Ovary (tissue), 7 donors: ENCODE measurements at regions not wholly inside any gene's neighbourhood (a gene's known extent, or its start where the extent isn't known, plus 50 kb on each side); places are given as distances from the start of the nearest gene placed in this dataset.

Experiments used
- DNase-seq, 5 donors: peaks; one replicate each; pipeline ENCODE4 v3.0.0-alpha.2; 2019 to 2020
- H3K27ac ChIP-seq, 2 donors: fragments of 200-600 bp; one replicate each; pipeline versions ENCODE4 v1.5.1 to v1.8.0; 2019 to 2022
- H3K27me3 ChIP-seq: fragments of 200-600 bp; one replicate; pipeline ENCODE4 v1.8.0; 2022
- H3K36me3 ChIP-seq: fragments of 200-600 bp; sonication (generic); one replicate; pipeline ENCODE4 v1.5.1; 2019
- H3K4me1 ChIP-seq: one replicate; pipeline ENCODE4 v1.8.1; 2013; ENCODE audit warnings: mild to moderate bottlenecking, moderate library complexity; ENCODE audit not compliant: insufficient read depth
- H3K4me3 ChIP-seq: fragments of 200-600 bp; sonication (generic); one replicate; pipeline ENCODE4 v1.5.1; 2017
- H3K9me3 ChIP-seq, 2 donors: fragments of 200-600 bp in 1 of 2; sonication (generic) in 1 of 2; one replicate each; pipeline versions ENCODE4 v1.5.1 to v1.8.1; 2013 to 2019; ENCODE audit warnings: mild to moderate bottlenecking in 1 of 2, moderate library complexity in 1 of 2
- EP300 ChIP-seq: sonication (generic); formaldehyde crosslinking; IDR thresholded peaks from one replicate; pipeline ENCODE4 v1.6.1; 2017; ENCODE audit warnings: antibody characterized with exemption
- POLR2A ChIP-seq: fragments of 450-650 bp; IDR thresholded peaks from one replicate; pipeline ENCODE4 v1.6.1; 2017; ENCODE audit warnings: antibody characterized with exemption, mild to moderate bottlenecking, moderate library complexity
- WGBS, 3 donors: extraction: QIAGEN DNeasy Blood & Tissue Kit in 1 of 3; methylation state at CpG; one replicate each; pipeline versions ENCODE4 v1.1.5 to v1.1.7; 2013 to 2017; 5-methylcytosine and 5-hydroxymethylcytosine counted together
- intact Hi-C, 4 donors: fragments of 100-400 bp; cut with DNase I; formaldehyde crosslinking; loops; one replicate each; pipeline versions ENCODE4 v1.11.0 to v1.15.1; 2022 to 2023
- TF ChIP-seq, protein P1 (sequence below), 3 donors: fragments of 450-650 bp in 2 of 3; fragments of 200-600 bp in 1 of 3; IDR thresholded peaks; one replicate each; pipeline versions ENCODE4 v1.5.1 to v1.8.0; 2016 to 2022; ENCODE audit warnings: antibody characterized with exemption in 3 of 3, mild to moderate bottlenecking in 1 of 3
- donor health status: DM: no; HTN: no; CAD: no; lungs with moderate emphysema.
- donor health status: DM: no; HTN: no; CAD: no.
- donor health status: Bipolar disorder and iron deficiency.
- donor health status: DM: no; HTN: no; CAD: no.
- donor health status: DM: yes; HTN: yes; CAD: no.

DNA sequence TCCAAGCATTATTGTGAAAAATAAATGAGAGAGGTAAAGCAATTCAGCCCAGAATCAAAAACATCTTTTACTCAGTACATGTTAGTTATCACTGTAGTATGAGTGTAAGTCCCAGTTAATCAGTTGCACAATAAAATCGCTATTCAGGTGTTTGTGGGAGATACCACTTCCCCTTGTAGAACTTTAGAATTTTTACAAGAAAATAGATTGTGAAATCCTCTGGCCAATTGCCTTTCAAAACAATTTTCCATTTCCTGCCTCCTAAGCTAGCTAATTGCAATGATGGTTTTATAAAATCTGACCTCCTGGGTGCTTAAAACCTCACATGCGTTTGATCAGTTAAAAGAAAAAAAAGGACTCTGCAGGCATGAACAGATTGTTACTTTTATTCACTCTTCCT lies 332.5 kb downstream of the PID1 start:
- H3K27me3 ChIP-seq: no peaks in the 10 kb centered on the region
- 8 to 20% (median 10%) methylated on average over 2 of the region's 2 CpGs for WGBS, 3 donors
- TF ChIP-seq EP300 (no peak), POLR2A (no peak)
- TF ChIP-seq, protein P1, sequence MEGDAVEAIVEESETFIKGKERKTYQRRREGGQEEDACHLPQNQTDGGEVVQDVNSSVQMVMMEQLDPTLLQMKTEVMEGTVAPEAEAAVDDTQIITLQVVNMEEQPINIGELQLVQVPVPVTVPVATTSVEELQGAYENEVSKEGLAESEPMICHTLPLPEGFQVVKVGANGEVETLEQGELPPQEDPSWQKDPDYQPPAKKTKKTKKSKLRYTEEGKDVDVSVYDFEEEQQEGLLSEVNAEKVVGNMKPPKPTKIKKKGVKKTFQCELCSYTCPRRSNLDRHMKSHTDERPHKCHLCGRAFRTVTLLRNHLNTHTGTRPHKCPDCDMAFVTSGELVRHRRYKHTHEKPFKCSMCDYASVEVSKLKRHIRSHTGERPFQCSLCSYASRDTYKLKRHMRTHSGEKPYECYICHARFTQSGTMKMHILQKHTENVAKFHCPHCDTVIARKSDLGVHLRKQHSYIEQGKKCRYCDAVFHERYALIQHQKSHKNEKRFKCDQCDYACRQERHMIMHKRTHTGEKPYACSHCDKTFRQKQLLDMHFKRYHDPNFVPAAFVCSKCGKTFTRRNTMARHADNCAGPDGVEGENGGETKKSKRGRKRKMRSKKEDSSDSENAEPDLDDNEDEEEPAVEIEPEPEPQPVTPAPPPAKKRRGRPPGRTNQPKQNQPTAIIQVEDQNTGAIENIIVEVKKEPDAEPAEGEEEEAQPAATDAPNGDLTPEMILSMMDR (IDR thresholded peaks at IDR 0.05): no peak
- no peak for DNase-seq
- no peaks in the 10 kb centered on the region for H3K4me1 ChIP-seq
- no peaks in the 10 kb centered on the region for H3K36me3 ChIP-seq
- no peak overlapping the region for H3K27ac ChIP-seq
- no peak overlapping the region for H3K4me3 ChIP-seq
- intact Hi-C loops: no loop called here
- no peaks in the 10 kb centered on the region for H3K9me3 ChIP-seq

DNA sequence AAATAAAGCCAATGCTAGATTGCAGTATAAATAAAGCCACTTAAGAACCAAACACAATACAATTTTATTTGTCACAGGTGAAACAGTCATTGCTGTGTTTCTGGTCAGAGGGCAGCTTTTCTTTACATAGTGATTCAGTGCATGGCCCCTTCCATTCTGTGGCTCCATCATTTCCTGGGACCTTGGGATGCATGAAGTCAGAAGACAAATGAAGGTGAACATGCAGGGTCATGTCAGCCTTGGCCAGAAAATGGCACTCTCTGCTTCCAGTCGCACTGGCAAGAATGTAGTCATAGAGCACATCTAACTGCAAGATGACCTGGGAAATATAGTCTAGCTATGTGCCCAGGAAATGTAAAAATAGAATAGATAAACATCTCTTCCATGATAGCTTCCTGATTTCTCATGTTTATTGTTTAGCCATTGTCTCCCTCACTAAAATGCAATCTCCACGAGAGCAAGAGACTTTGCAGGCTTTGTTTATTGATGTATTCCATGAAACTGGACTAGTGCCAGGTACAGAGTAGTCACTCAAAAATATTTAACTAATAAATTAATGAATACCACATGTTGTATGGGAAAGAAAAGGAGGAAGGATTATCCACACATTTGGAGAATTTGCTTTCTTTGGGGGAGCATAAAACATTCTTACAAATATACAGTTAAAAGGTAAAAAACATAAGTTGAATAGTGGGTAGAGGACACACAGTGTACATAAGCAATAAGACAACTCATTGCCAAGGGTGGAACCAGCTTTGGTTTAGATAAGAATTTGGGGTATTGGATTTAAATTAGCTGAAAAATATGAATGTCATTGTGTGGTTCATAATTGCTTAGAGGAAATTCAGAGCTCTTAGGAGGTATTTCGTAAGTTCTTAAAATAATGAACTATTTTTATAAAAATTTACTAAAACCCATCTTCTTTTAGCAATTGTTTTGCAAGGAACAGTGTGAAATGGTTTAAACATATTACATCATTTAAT lies 343.8 kb downstream of the PID1 start:
- WGBS, 3 donors: 56 to 58% (median 57%) methylated on average over 3 of the region's 3 CpGs
- Histone ChIP-seq H3K9me3 (no peaks in the 10 kb centered on the region), H3K27ac (no peak overlapping the region), H3K36me3 (no peaks in the 10 kb centered on the region), H3K27me3 (no peaks in the 10 kb centered on the region), H3K4me1 (no peaks in the 10 kb centered on the region), H3K4me3 (no peak overlapping the region)
- no peak for DNase-seq
- intact Hi-C loops: no loop called here
- TF ChIP-seq, protein P1 (IDR thresholded peaks at IDR 0.05): no peak
- no peak for TF ChIP-seq EP300

DNA sequence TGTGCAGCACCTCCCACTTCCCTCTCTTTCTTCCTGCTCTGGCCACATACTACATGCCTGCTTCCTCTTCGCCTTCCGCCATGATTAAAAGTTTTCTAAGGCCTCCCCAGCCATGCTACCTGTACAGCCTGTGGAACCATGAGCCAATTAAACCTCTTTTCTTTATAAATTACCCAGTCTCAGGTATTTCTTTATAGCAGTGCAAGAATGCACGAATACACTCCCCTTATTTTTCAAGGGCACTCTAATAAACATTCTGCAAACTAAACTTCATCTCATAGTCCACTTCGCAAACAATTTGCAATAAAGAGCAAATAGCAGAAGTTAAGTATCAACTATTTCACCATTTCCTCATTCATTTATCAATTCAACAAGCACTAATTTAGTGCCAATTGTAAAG lies 351.3 kb downstream of the PID1 start:
- Histone ChIP-seq H3K27ac (no peak overlapping the region), H3K36me3 (no peaks in the 10 kb centered on the region), H3K4me3 (no peak overlapping the region), H3K27me3 (no peaks in the 10 kb centered on the region), H3K4me1 (no peaks in the 10 kb centered on the region), H3K9me3 (no peaks in the 10 kb centered on the region)
- no peak for DNase-seq
- WGBS, 3 donors: 76 to 79% (median 78%) methylated on average over 4 of the region's 4 CpGs
- intact Hi-C loops: no loop called here
- TF ChIP-seq EP300: no peak
- TF ChIP-seq, protein P1 (IDR thresholded peaks at IDR 0.05): no peak
- no peak for TF ChIP-seq POLR2A

DNA sequence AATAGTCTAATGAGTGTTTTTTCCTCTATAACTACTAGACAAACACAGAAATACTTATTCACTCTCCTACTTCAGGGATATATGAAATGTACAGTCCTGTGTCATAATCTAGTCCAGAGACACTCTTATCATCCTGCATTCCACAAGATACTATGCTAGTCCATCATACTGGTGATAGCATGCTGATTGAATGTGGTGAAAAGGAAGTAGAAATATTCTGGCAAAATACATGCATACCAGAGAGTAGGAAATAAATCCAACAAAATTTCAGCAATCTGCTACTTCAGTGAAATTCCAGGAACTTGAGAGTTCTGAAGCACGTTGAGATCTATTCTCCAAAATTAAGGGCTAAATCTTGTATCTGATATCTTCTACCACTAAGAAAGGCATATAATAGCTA lies 353.9 kb downstream of the PID1 start:
- H3K27ac ChIP-seq: no peak overlapping the region
- no peak overlapping the region for H3K4me3 ChIP-seq
- TF ChIP-seq, protein P1 (IDR thresholded peaks at IDR 0.05): no peak
- no peak for TF ChIP-seq EP300
- TF ChIP-seq POLR2A: no peak
- no peaks in the 10 kb centered on the region for H3K9me3 ChIP-seq
- DNase-seq: no peak
- 20 to 28% (median 24%) methylated on average over 1 of the region's 1 CpG for WGBS, 3 donors
- no peaks in the 10 kb centered on the region for H3K27me3 ChIP-seq
- no peaks in the 10 kb centered on the region for H3K36me3 ChIP-seq
- H3K4me1 ChIP-seq: no peaks in the 10 kb centered on the region
- intact Hi-C loops: no loop called here
